HL-60 (cell line): ENCODE measurements at regions not wholly inside any gene's neighbourhood (a gene's known extent, or its start where the extent isn't known, plus 50 kb on each side); places are given as distances from the start of the nearest gene placed in this dataset.

Experiments used
- GABPA ChIP-seq: IDR thresholded peaks from 2 replicates; pipeline ENCODE4 v1.6.1; 2012; ENCODE audit warnings: low read depth
- POLR2AphosphoS5 ChIP-seq: IDR thresholded peaks from 2 replicates; pipeline ENCODE4 v1.6.1; 2012; ENCODE audit warnings: low read depth
- SPI1 ChIP-seq: IDR thresholded peaks from 2 replicates; pipeline ENCODE4 v1.6.1; 2012; ENCODE audit warnings: low read depth, mild to moderate bottlenecking, borderline replicate concordance
- TF ChIP-seq, protein P1 (sequence below): IDR thresholded peaks from one replicate; pipeline ENCODE4 v1.5.1; 2011; ENCODE audit warnings: low read length, control low read depth, inconsistent platforms; ENCODE audit not compliant: insufficient read depth
- TF ChIP-seq, protein P2 (sequence below): IDR thresholded peaks from 2 replicates; pipeline ENCODE4 v1.6.1; 2012; ENCODE audit warnings: low read depth; ENCODE audit not compliant: insufficient replicate concordance

DNA sequence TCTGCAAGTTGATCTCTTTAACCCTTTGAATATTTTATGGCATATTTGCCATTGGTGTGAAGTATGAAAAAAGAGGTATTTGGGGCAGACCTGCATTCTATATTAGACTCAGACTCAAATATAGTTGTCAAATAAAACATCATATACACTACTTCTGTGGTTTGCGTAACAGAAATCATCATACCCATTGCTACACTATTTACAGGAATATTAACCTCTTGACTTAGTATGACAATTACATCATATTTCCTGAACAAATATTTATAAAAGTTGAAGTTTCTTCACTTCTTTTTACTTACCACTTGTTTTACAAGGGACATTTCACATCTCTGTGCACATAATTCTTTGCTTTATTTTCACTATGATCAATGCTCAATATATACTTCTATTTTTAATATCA is 206.0 kb downstream of the HAO1 start:
- TF ChIP-seq, protein P1, sequence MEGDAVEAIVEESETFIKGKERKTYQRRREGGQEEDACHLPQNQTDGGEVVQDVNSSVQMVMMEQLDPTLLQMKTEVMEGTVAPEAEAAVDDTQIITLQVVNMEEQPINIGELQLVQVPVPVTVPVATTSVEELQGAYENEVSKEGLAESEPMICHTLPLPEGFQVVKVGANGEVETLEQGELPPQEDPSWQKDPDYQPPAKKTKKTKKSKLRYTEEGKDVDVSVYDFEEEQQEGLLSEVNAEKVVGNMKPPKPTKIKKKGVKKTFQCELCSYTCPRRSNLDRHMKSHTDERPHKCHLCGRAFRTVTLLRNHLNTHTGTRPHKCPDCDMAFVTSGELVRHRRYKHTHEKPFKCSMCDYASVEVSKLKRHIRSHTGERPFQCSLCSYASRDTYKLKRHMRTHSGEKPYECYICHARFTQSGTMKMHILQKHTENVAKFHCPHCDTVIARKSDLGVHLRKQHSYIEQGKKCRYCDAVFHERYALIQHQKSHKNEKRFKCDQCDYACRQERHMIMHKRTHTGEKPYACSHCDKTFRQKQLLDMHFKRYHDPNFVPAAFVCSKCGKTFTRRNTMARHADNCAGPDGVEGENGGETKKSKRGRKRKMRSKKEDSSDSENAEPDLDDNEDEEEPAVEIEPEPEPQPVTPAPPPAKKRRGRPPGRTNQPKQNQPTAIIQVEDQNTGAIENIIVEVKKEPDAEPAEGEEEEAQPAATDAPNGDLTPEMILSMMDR = no peak
- TF ChIP-seq SPI1 = no peak
- TF ChIP-seq, protein P2, sequence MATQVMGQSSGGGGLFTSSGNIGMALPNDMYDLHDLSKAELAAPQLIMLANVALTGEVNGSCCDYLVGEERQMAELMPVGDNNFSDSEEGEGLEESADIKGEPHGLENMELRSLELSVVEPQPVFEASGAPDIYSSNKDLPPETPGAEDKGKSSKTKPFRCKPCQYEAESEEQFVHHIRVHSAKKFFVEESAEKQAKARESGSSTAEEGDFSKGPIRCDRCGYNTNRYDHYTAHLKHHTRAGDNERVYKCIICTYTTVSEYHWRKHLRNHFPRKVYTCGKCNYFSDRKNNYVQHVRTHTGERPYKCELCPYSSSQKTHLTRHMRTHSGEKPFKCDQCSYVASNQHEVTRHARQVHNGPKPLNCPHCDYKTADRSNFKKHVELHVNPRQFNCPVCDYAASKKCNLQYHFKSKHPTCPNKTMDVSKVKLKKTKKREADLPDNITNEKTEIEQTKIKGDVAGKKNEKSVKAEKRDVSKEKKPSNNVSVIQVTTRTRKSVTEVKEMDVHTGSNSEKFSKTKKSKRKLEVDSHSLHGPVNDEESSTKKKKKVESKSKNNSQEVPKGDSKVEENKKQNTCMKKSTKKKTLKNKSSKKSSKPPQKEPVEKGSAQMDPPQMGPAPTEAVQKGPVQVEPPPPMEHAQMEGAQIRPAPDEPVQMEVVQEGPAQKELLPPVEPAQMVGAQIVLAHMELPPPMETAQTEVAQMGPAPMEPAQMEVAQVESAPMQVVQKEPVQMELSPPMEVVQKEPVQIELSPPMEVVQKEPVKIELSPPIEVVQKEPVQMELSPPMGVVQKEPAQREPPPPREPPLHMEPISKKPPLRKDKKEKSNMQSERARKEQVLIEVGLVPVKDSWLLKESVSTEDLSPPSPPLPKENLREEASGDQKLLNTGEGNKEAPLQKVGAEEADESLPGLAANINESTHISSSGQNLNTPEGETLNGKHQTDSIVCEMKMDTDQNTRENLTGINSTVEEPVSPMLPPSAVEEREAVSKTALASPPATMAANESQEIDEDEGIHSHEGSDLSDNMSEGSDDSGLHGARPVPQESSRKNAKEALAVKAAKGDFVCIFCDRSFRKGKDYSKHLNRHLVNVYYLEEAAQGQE = no peak
- TF ChIP-seq GABPA = no peak
- TF ChIP-seq POLR2AphosphoS5 = no peak
